Left ventricle myocardium inferior (tissue), 1 donor: ENCODE measurements at regions not wholly inside any gene's neighbourhood (a gene's known extent, or its start where the extent isn't known, plus 50 kb on each side); places are given as distances from the start of the nearest gene placed in this dataset.

Experiments used
- DNase-seq: peaks from one replicate; pipeline ENCODE4 v3.0.0-alpha.2; 2020
- H3K27ac ChIP-seq: fragments of 200-600 bp; replicated peaks from 2 replicates; pipeline ENCODE4 v1.8.0; 2021
- H3K27me3 ChIP-seq: fragments of 200-600 bp; 2 replicates; pipeline ENCODE4 v1.8.0; 2021; ENCODE audit warnings: low read depth
- H3K36me3 ChIP-seq: fragments of 200-600 bp; 2 replicates; pipeline ENCODE4 v1.8.0; 2021
- H3K4me1 ChIP-seq: fragments of 200-600 bp; 2 replicates; pipeline ENCODE4 v1.8.0; 2021
- H3K4me3 ChIP-seq: fragments of 200-600 bp; 2 replicates; pipeline ENCODE4 v1.8.0; 2021; ENCODE audit warnings: mild to moderate bottlenecking, moderate library complexity
- H3K9me3 ChIP-seq: fragments of 200-600 bp; replicated peaks from 2 replicates; pipeline ENCODE4 v1.8.0; 2021
- intact Hi-C: fragments of 100-400 bp; cut with micrococcal nuclease; formaldehyde crosslinking; loops from one replicate; pipeline ENCODE4 v1.11.0; 2022
- TF ChIP-seq, protein P1 (sequence below): fragments of 200-600 bp; IDR thresholded peaks from 2 replicates; pipeline ENCODE4 v1.8.0; 2021; ENCODE audit warnings: antibody characterized with exemption, mild to moderate bottlenecking, borderline replicate concordance
- donor health status: DM: no; HTN: yes; CAD: no; lungs with severe emphysema.

- Histone ChIP-seq H3K27me3 (no peaks in the 10 kb centered on the region), H3K36me3 (no peaks in the 10 kb centered on the region), H3K27ac (no peak overlapping the region), H3K9me3 (no peaks in the 10 kb centered on the region), H3K4me1 (no peaks in the 10 kb centered on the region), H3K4me3 (no peak overlapping the region)
- intact Hi-C loops, result no loop called here
- TF ChIP-seq, protein P1, sequence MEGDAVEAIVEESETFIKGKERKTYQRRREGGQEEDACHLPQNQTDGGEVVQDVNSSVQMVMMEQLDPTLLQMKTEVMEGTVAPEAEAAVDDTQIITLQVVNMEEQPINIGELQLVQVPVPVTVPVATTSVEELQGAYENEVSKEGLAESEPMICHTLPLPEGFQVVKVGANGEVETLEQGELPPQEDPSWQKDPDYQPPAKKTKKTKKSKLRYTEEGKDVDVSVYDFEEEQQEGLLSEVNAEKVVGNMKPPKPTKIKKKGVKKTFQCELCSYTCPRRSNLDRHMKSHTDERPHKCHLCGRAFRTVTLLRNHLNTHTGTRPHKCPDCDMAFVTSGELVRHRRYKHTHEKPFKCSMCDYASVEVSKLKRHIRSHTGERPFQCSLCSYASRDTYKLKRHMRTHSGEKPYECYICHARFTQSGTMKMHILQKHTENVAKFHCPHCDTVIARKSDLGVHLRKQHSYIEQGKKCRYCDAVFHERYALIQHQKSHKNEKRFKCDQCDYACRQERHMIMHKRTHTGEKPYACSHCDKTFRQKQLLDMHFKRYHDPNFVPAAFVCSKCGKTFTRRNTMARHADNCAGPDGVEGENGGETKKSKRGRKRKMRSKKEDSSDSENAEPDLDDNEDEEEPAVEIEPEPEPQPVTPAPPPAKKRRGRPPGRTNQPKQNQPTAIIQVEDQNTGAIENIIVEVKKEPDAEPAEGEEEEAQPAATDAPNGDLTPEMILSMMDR, result no peak
- no peak for DNase-seq
Observed at GRCh38 chr4:170589597-170590191, 499.9 kb upstream of the AADAT start.

- Histone ChIP-seq H3K36me3 (no peaks in the 10 kb centered on the region), H3K27me3 (no peaks in the 10 kb centered on the region), H3K9me3 (peaks cover 36% of the 10 kb centered on the region), H3K4me3 (no peak overlapping the region), H3K4me1 (no peaks in the 10 kb centered on the region), H3K27ac (no peak overlapping the region)
- no peak for DNase-seq
- TF ChIP-seq, protein P1, result no peak
- intact Hi-C loops, result no loop called here
Observed at GRCh38 chr4:170581969-170582368, 492.2 kb upstream of the AADAT start.

- no peak for DNase-seq
- no peaks in the 10 kb centered on the region for H3K4me1 ChIP-seq
- H3K27me3 ChIP-seq, result no peaks in the 10 kb centered on the region
- no peaks in the 10 kb centered on the region for H3K36me3 ChIP-seq
- no peak overlapping the region for H3K27ac ChIP-seq
- H3K9me3 ChIP-seq, result peaks cover 36% of the 10 kb centered on the region
- TF ChIP-seq, protein P1, result no peak
- intact Hi-C loops, result no loop called here
- no peak overlapping the region for H3K4me3 ChIP-seq
Observed at GRCh38 chr4:170581322-170581721, 491.6 kb upstream of the AADAT start.

- H3K9me3 ChIP-seq, result peaks cover 37% of the 10 kb centered on the region
- no peaks in the 10 kb centered on the region for H3K36me3 ChIP-seq
- no peak for DNase-seq
- H3K27ac ChIP-seq, result no peak overlapping the region
- intact Hi-C loops, result no loop called here
- TF ChIP-seq, protein P1, result no peak
- no peaks in the 10 kb centered on the region for H3K4me1 ChIP-seq
- no peaks in the 10 kb centered on the region for H3K27me3 ChIP-seq
- H3K4me3 ChIP-seq, result no peak overlapping the region
Observed at GRCh38 chr4:170580651-170581050, 490.9 kb upstream of the AADAT start.

- no peak for DNase-seq
- no peaks in the 10 kb centered on the region for H3K36me3 ChIP-seq
- TF ChIP-seq, protein P1, result no peak
- H3K4me1 ChIP-seq, result no peaks in the 10 kb centered on the region
- peaks cover 17% of the 10 kb centered on the region for H3K9me3 ChIP-seq
- intact Hi-C loops, result no loop called here
- H3K27ac ChIP-seq, result no peak overlapping the region
- H3K4me3 ChIP-seq, result no peak overlapping the region
- no peaks in the 10 kb centered on the region for H3K27me3 ChIP-seq
Observed at GRCh38 chr4:170538821-170539473, 449.2 kb upstream of the AADAT start.
